Endothelial cell of umbilical vein (primary cell): ENCODE measurements at regions not wholly inside any gene's neighbourhood (a gene's known extent, or its start where the extent isn't known, plus 50 kb on each side); places are given as distances from the start of the nearest gene placed in this dataset.

Experiments used
- BruUV-seq: library from RNA; stranded (reverse); fragments of 400-500 nt; replicated peaks from 2 replicates; lab custom pipeline; 2021; lab: Mats Ljungman, UMichigan
- CTCF ChIA-PET: fragments of 300-600, 350-600 bp; sonication (Branson Sonifier 250); formaldehyde crosslinking; loops from one replicate; lab custom pipeline; 2021; ENCODE audit warnings: antibody characterized with exemption, inconsistent platforms; lab: Charles Lee
- POLR2A ChIA-PET: fragments of 300-600, 350-600 bp; sonication (Branson Sonifier 250); formaldehyde crosslinking; loops from one replicate; lab custom pipeline; 2021; ENCODE audit warnings: antibody characterized with exemption, inconsistent platforms; lab: Charles Lee
- DNase-seq: peaks from one replicate; pipeline ENCODE4 v3.0.0-alpha.2; 2011; ENCODE audit warnings: low read depth, low spot score
- FAIRE-seq: peaks from 2 replicates; lab custom pipeline; 2011; peaks lifted over from hg19 to GRCh38; lab: Jason Lieb, UNC
- H2AFZ ChIP-seq: 2 replicates; pipeline ENCODE4 v1.6.0; 2012; ENCODE audit warnings: low read depth, low read length, control low read depth, inconsistent platforms
- H3K27ac ChIP-seq: 2 replicates; pipeline ENCODE4 v1.5.1; 2011; ENCODE audit warnings: low read depth, mild to moderate bottlenecking, control low read depth, low read length, moderate library complexity; ENCODE audit not compliant: insufficient read depth
- H3K27me3 ChIP-seq, 2 experiments: 2 replicates each; pipeline versions ENCODE4 v1.6.0 to v1.6.1; 2011; ENCODE audit warnings: low read length in 2 of 2, mixed read lengths in 1 of 2; ENCODE audit not compliant: control insufficient read depth in 2 of 2, insufficient read depth in 2 of 2
- H3K36me3 ChIP-seq, 2 experiments: 2 replicates in 1 of 2; 3 replicates in 1 of 2; pipeline ENCODE4 v1.5.1; 2011; ENCODE audit warnings: low read length in 2 of 2, mild to moderate bottlenecking in 1 of 2, moderate library complexity in 1 of 2; ENCODE audit not compliant: control insufficient read depth in 2 of 2, insufficient read depth in 2 of 2; ENCODE audit errors: extremely low read depth in 1 of 2
- H3K4me1 ChIP-seq: 3 replicates; pipeline ENCODE4 v1.5.1; 2011; ENCODE audit warnings: mild to moderate bottlenecking, low read length; ENCODE audit not compliant: control insufficient read depth, insufficient read depth; ENCODE audit errors: extremely low read depth
- H3K4me2 ChIP-seq: 2 replicates; pipeline ENCODE4 v1.6.1; 2011; ENCODE audit warnings: low read length, control low read depth, mixed read lengths; ENCODE audit not compliant: insufficient read depth
- H3K4me3 ChIP-seq, 3 experiments: fragments of 200-600 bp in 1 of 3; sonication (generic), shearing (Covaris generic) in 1 of 3; replicated peaks in 1 of 3; 2 replicates each; pipeline ENCODE4 v1.5.1; 2011 to 2016; ENCODE audit warnings: control low read depth in 3 of 3, low read length in 3 of 3, mild to moderate bottlenecking in 2 of 3, inconsistent platforms in 1 of 3, low read depth in 1 of 3, moderate library complexity in 1 of 3; ENCODE audit not compliant: insufficient read depth in 1 of 3
- H3K79me2 ChIP-seq: 2 replicates; pipeline ENCODE4 v1.6.0; 2012; ENCODE audit warnings: low read length, inconsistent platforms; ENCODE audit not compliant: control insufficient read depth, insufficient read depth
- H3K9ac ChIP-seq: replicated peaks from 2 replicates; pipeline ENCODE3; 2011; ENCODE audit warnings: low read length, control low read depth; ENCODE audit not compliant: insufficient read depth; ENCODE audit errors: extremely low read depth
- H3K9me1 ChIP-seq: replicated peaks from 3 replicates; pipeline ENCODE4 v1.6.0; 2011; ENCODE audit warnings: mild to moderate bottlenecking, low read length; ENCODE audit not compliant: control insufficient read depth, insufficient read depth; ENCODE audit errors: extremely low read depth
- H3K9me3 ChIP-seq: replicated peaks from 2 replicates; pipeline ENCODE4 v1.5.1; 2012; ENCODE audit warnings: low read length, inconsistent platforms; ENCODE audit not compliant: control insufficient read depth, insufficient read depth
- H4K20me1 ChIP-seq: replicated peaks from 2 replicates; pipeline ENCODE3; 2011; ENCODE audit warnings: mild to moderate bottlenecking, low read length; ENCODE audit not compliant: control insufficient read depth, insufficient read depth; ENCODE audit errors: extremely low read depth
- CTCF ChIP-seq, 2 donors: IDR thresholded peaks; 1 replicate in 1 of 2; 2 replicates in 1 of 2; pipeline ENCODE4 v1.5.1; 2011; ENCODE audit warnings: low read length in 2 of 2, mild to moderate bottlenecking in 2 of 2, moderate library complexity in 2 of 2, control low read depth in 1 of 2, inconsistent platforms in 1 of 2, low read depth in 1 of 2; ENCODE audit not compliant: insufficient read depth in 1 of 2; ENCODE audit errors: extremely low read depth in 1 of 2
- EZH2 ChIP-seq: IDR thresholded peaks from 2 replicates; pipeline ENCODE4 v1.6.1; 2012; ENCODE audit warnings: borderline replicate concordance, low read depth, mild to moderate bottlenecking, moderate library complexity, low read length, inconsistent platforms; ENCODE audit not compliant: severe bottlenecking
- FOS ChIP-seq: IDR thresholded peaks from 2 replicates; pipeline ENCODE4 v1.6.1; 2011; ENCODE audit warnings: mild to moderate bottlenecking, low read length, moderate library complexity, borderline replicate concordance; ENCODE audit not compliant: insufficient read depth
- GATA2 ChIP-seq: IDR thresholded peaks from 2 replicates; pipeline ENCODE4 v1.7.0; 2011; ENCODE audit warnings: low read depth, mild to moderate bottlenecking, moderate library complexity, mixed read lengths, low read length; ENCODE audit not compliant: insufficient read length, insufficient read depth
- JUN ChIP-seq: IDR thresholded peaks from 2 replicates; pipeline ENCODE4 v1.6.1; 2011; ENCODE audit warnings: borderline replicate concordance, low read depth; ENCODE audit not compliant: insufficient read length, insufficient read depth
- MAX ChIP-seq: IDR thresholded peaks from 2 replicates; pipeline ENCODE4 v1.6.1; 2011; ENCODE audit not compliant: insufficient read depth, insufficient read length
- MYC ChIP-seq: IDR thresholded peaks from one replicate; pipeline ENCODE4 v1.6.1; 2011; ENCODE audit warnings: mild to moderate bottlenecking, low read depth, low read length
- POLR2A ChIP-seq: IDR thresholded peaks from 2 replicates; pipeline ENCODE4 v1.6.1; 2012; ENCODE audit warnings: low read depth, mild to moderate bottlenecking, control low read depth, low read length
- POLR2AphosphoS5 ChIP-seq: IDR thresholded peaks from 2 replicates; pipeline ENCODE4 v1.6.1; 2012; ENCODE audit warnings: low read depth, mild to moderate bottlenecking, control low read depth, low read length, moderate library complexity; ENCODE audit not compliant: insufficient read depth
- dilution Hi-C: fragments of 300-500 bp; cut with MboI; formaldehyde crosslinking; loops from one replicate; pipeline ENCODE4 v1.15.0; 2019; ENCODE audit warnings: low sequenced_read_pairs; ENCODE audit not compliant: extremely low pct_ligation_motif_present
- intact Hi-C: fragments of 100-400 bp; cut with micrococcal nuclease; formaldehyde crosslinking; loops from one replicate; pipeline ENCODE4 v1.10.0; 2022

GRCh38 chr3:137409584-137409983, 354.5 kb upstream of the SOX14 start:
- Histone ChIP-seq H3K27me3 (no peaks in the 10 kb centered on the region), H3K79me2 (no peaks in the 10 kb centered on the region), H3K36me3 (no peaks in the 10 kb centered on the region), H3K9ac (no peak overlapping the region), H3K4me2 (no peak overlapping the region), H3K4me3 (no peak overlapping the region), H3K9me3 (peaks cover 2% of the 10 kb centered on the region), H4K20me1 (no peaks in the 10 kb centered on the region), H3K4me1 (no peaks in the 10 kb centered on the region), H3K27ac (no peak overlapping the region), H2AFZ (no peak overlapping the region), H3K9me1 (no peaks in the 10 kb centered on the region)
- ChIA-PET CTCF (no interaction called here), POLR2A (no interaction called here)
- intact Hi-C loops: no loop called here
- FAIRE-seq (no peak), DNase-seq (no peak)
- no TSS peak for BruUV-seq
- no peak for TF ChIP-seq EZH2
- dilution Hi-C loops: no loop called here

- Histone ChIP-seq H4K20me1 (no peaks in the 10 kb centered on the region), H3K27me3 (no peaks in the 10 kb centered on the region), H3K4me3 (no peak overlapping the region), H2AFZ (no peak overlapping the region), H3K79me2 (no peaks in the 10 kb centered on the region), H3K9ac (no peak overlapping the region), H3K4me1 (no peaks in the 10 kb centered on the region), H3K9me1 (no peaks in the 10 kb centered on the region), H3K4me2 (no peak overlapping the region), H3K9me3 (peaks cover 2% of the 10 kb centered on the region), H3K36me3 (no peaks in the 10 kb centered on the region), H3K27ac (no peak overlapping the region)
- no TSS peak for BruUV-seq
- FAIRE-seq (no peak), DNase-seq (no peak)
- ChIA-PET CTCF (no interaction called here), POLR2A (no interaction called here)
- intact Hi-C loops: no loop called here
- TF ChIP-seq JUN (no peak), POLR2AphosphoS5 (no peak), MYC (no peak), POLR2A (no peak), MAX (no peak), GATA2 (no peak), CTCF (IDR thresholded peaks at IDR 0.05; ENCODE audit: extremely low read depth in 1 of 2, insufficient read depth in 1 of 2, low read depth in 1 of 2, low read length in 2 of 2) (no peak), EZH2 (no peak), FOS (no peak)
- dilution Hi-C loops: no loop called here
Observed at GRCh38 chr3:137410028-137410427, 354.1 kb upstream of the SOX14 start.
